HG03439 (cell line): ENCODE measurements at regions not wholly inside any gene's neighbourhood (a gene's known extent, or its start where the extent isn't known, plus 50 kb on each side); places are given as distances from the start of the nearest gene placed in this dataset.

Experiments
- ATAC-seq: cut with Tn5 transposase; IDR thresholded peaks from one replicate; pipeline ENCODE4 v1.9.1; 2021; ENCODE audit warnings: mild to moderate bottlenecking, moderate library complexity; ENCODE audit not compliant: unreplicated experiment

DNA sequence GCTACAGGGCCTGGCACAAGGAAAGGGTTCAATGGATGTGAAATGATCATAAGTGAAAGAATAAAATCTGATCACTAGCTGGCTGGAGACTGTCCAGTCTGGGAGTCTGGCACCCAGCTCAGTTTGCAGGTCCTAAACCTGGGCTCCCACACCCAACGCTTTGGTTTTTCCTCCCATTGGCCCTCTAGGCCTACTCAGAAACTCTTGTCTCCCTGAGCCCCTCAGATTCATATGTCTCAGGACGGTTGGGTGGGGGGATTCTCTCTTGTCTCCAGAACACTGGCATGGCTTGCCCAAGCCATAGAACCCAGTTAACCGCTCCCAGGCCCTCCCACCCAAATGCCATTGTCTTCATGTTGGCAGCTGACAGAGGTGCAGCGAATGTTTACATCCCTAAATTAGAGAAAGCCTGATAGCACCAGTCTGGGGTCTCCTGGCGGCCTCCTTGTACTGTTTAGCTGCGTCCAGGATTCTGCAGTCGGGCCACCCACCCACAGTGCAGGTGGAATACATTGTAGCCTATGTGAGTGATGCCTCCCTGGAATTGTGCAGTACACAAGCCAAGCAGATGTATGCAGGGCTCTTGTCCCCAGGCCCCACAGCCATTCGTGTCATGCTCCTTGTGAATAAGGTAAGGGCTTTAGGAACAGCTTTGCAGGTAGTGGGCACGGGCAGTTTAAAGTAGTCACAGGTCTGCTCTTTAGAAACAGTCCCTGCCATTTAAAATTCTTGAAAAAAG is 266.3 kb downstream of the XXYLT1 start:
- ATAC-seq, result no peak

DNA sequence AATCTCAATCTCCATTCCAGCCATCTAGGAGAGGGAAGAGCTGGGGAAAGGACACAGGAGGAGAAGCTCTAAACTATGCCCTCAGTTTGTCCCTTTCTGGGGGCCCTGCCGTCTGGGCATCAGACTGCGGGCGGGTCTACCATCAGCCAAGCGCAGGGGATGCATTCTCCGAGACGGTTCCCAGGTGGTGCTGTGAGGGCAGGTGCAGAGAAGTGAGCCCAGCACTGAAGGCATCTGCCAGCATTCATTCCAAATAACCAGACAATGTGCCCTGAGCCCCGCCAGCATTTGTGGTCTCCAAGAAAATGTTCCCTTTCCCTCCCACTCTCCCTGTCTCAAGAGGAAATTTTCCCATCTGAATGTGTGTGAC is 265.7 kb downstream of the XXYLT1 start:
- no peak for ATAC-seq

DNA sequence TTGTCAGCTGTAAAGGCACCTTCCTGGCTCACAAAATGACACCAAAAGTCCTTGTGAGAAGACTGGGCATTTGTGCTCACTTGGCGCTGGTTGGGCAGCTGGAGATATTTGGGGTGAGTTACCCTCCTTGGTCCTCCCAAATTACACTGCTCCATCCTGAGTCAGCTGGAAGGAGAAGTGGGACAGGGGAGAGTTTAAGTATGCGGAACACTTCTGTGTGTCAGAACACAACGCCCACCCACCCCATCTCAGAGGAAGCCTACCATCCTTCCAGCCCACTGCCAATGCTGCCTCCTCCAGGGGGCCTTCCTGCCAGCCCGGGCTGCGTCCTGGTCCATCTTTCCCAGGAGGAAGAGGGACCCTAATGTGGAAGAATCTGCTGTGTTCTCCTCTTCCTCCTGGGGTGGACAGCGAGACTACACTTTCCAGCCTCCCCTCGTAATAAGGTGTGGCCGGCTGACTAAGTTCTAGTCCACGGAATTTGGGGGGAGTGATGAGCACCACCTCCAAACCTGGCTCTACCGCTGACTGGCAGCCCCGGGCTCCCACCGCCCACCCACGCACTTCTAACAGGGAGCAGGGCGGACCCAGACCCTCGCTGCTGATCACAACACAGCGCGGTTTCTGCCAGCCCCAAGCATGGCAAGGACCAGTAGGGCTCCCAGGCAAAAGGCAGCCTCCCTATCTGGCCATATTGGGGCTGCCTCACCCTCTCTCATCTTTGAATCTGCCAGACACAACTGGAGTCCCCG is 265.0 kb downstream of the XXYLT1 start:
- no peak for ATAC-seq

DNA sequence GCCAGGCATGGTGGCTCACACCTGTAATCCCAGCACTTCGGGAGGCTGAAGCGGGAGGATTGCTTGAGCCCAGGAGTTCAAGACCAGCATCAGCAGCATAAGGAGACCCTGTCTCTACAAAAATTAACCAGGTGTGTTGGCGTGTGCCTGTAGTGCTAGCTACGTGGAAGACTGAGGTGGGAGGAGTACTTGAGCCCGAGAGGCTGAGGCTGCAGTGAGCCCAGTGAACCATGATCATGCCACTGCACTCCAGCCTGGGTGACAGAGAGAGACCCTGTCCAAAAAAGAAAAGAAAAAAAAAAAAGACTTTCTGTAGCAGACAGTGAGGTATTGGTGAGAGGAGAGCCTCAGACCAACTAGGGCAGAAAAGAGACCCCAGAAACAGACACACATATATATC is 263.8 kb downstream of the XXYLT1 start:
- ATAC-seq, result no peak

DNA sequence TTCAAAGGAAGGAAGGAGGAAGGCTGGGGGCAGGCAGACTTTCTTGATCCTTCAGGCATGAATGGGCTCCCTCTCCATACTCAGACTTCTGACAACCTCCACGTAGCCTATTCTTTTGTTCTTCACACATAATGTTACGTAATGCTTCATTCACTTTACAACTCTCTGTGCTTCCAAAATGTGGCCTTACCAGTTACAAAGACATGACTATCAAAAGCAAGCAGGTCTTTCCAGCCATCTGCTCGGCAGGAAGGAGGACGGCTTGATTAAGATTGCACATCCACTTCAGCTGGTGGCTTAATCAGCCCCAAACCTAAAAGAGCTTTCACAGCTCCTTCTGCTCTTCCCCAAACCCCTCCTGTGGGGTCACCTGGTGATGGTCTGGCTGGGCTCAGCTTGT is 263.2 kb downstream of the XXYLT1 start:
- no peak for ATAC-seq

DNA sequence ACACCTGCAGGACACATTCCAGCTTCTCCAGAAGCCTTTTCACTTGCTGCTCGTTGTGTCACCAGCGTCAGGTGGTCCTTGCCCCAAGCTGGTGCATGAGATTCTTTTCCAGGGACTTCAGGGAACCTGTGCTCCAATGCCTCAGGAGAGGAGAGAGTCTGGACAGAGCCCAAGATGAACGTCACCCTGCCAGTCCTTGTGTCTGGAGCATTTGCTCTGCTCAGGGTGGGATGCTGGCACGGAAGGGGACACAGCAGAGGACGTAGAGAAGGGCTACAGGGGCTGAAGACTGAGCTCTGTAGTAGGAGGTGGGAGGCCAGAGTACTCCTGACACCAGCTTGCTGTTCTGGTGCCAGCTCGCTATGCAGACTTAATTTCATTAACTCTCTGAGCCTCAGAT is 262.1 kb downstream of the XXYLT1 start:
- ATAC-seq, result no peak

DNA sequence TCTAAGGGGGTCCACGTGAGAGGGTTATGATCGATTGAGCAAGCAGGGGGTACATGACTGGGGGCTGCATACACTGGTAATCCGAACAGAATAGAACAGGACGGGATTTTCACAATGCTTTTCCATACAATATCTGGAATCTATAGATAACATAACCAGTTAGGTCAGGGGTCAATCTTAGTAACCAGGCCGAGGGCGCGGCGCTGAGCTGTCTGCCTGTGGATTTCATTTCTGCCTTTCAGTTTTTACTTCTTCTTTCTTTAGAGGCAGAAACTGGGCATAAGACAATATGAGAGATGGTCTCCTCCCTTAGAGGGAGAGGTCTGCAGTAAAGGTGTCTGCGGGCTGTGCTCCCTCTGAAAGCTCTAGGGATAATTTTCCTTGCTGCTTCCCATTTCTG is 261.3 kb downstream of the XXYLT1 start:
- no peak for ATAC-seq

DNA sequence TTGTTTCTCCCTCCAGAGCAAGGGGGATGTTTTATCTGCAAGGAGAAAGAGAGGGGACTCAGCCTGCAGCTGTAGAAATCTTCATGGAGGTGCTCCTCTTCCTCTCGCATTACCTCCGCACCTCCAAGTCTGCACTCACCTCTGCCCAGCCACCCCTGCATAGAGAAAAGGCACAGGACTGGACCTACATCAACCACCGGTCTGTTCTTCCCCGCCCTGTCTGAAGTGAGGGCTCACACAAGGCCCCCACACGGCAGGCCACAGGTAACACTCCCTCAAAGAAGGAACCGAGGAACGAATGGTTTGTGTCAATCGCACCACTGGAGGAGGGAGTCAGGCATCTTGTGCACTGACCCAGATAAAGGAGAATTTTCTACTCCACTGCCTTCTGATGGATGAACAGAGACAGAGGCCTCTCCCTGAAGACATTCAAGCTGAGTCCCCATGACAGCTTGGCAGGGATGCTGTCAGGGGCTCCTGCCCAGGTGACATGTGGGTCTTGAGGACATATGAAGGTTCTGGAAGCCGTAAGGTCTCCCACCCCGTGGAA is 260.3 kb downstream of the XXYLT1 start:
- no peak for ATAC-seq

DNA sequence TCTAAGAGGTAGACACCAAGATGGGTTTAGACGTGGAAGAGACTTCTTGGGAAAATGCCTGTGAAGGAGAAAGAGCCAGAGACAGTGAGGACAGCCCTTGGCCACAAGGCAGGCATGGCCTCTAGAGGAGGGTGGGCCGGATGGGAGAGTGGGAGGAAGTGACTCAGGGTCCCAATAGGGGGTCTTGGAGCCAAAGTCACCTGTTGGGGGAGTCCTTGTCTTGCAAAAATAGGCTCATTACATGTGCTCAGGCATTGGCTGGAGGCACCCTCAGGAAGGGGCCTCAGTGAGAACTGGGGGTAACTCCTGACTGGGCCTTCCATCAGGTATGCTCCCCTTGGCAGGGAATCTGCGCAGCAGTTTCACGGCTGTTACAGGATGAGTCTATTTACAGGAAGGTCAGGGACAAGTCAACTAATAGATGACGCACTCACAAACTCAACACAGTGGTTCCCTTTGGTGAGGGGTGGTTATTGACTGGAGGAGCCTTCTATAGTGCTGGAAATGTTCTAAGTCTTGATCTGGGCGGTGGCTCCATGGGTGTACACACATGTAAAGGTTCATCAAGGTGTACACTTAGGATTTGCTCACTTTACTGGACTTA is 259.6 kb downstream of the XXYLT1 start:
- ATAC-seq, result no peak

DNA sequence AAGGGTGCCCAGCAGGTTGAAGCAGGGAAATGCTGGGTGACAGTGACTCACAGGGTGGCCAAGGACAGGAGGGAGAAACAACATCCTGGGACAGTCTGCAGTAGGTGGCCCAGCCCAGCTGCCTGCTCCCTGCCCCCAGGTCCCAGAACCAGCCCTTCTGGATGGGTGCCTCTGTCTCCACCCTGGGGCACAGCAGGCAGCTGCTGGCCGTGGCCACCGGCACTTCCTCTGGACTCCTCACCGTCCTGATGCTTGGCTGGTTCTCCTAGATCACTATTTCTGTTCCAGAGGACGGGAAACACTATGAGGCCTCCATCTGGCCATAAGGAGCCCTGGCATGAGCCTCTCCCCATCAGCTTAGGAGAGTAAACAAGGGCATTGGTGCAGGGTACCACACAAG is 258.9 kb downstream of the XXYLT1 start:
- no peak for ATAC-seq

DNA sequence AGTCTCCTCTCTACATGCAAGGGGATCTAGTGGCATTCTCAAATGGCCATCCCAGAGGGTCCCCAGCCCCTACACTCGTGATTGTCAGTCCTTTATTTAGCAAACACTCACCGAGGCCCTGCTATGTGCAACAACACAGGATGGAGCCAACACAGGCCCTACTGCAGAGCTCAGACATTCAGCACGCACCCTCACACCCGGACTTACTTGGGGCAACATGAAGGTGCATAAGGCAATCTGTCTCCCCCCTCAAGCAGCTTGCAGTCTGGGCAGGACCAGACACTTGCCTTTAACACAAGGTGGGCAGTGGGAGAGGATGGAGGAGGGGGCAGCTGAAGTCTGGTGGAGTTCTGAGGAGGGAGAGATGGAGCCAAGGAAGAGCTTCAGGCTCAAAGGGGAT is 258.4 kb downstream of the XXYLT1 start:
- ATAC-seq, result no peak

DNA sequence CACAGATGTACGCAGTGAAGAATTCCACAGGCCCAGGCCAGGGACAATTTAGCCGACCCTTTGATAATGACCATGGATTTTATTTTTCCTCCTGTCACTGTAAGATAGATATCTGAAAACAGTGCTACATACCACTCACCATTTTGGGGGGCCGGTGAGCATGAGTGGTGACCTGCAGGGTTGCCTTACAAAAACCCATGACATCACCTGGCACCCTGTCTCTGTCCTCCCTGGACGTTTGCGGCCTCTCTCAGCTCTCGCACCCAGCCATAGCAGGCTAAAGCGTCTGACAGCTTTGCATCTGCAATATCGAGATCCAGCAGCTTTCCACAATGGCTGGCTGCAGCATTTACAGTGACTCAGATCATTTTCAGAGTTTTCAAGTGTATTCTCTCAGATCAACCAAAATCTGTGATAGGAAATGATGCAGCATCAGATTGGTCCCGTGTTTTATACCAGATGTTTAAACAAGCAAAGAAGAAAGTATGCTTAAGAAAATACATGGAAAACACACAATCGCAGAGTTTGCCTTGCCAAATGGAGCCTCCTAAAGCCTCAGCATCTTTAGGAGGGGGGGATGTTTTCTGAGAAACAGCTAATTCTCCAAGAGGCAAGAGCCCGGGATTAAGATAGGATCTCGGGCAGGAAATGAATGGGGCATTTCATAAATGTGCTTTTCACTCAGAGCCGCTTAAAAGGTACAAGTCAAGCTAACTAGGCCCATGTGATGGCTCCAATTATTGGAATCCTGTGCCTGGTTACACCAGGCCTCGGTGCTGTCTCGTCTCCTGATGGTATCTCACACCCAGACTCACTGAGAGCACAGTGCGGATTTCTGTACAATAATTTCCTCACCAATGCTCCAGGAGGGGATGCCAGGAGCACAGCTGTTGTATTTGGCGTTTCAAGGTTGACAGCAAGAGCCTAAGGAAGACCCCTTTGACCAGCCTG is 257.3 kb downstream of the XXYLT1 start:
- ATAC-seq, result no peak

DNA sequence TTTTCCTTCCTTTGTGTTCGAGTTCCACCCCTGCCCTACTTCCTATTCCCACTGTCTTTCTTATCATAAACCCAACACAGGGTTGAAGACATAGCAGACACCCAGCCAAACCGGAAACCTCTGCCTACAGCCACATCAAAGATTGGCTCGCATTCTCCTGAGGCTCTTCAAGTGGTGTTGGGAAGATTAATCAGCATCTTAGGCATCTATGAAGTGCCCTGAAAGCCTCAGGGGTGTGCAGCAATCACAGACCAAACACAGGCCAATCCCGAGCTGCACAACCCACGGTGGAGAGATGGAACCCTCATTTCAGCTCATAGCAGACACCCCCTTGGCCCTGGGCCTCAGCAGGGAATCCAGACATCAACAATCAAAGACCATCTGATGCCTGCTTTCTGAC is 255.9 kb downstream of the XXYLT1 start:
- ATAC-seq, result no peak

DNA sequence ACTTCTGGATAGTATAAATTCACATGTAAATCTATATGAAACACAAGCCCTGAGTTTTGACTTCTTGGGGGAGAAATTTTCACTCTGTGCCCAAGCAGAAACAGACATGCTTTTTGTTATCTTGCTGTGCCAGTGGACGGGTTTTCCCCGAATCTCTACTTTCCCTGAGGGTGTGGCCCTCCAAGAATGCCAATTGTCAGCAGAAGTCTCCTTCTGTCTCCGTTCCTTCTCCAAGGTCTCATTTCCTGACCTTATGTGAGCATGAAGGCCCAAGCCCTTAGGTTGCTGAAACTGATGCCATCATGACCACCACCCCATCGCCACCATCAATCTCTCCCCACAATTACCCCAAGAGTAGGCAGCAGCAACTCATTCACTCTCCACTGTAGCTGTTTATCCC is 253.8 kb downstream of the XXYLT1 start:
- ATAC-seq, result no peak
